Peyer's patch (tissue), 4 donors: ENCODE measurements at regions not wholly inside any gene's neighbourhood (a gene's known extent, or its start where the extent isn't known, plus 50 kb on each side); places are given as distances from the start of the nearest gene placed in this dataset.

Source experiments
- POLR2A ChIP-seq, 2 donors: fragments of 450-650 bp; IDR thresholded peaks; one replicate each; pipeline ENCODE4 v1.5.1; 2017; ENCODE audit warnings: antibody characterized with exemption in 2 of 2, mild to moderate bottlenecking in 2 of 2, moderate library complexity in 2 of 2
- TF ChIP-seq, protein P1 (sequence below), 6 experiments: fragments of 450-650 bp in 4 of 6; fragments of 200-600 bp in 2 of 6; sonication (generic) in 1 of 6; IDR thresholded peaks; one replicate each; pipeline ENCODE4 v1.5.1; 2017 to 2019; ENCODE audit warnings: antibody characterized with exemption in 6 of 6, mild to moderate bottlenecking in 3 of 6, moderate library complexity in 1 of 6

GRCh38 chr6:21836772-21837425, 243.3 kb downstream of the SOX4 start:
- TF ChIP-seq, protein P1, sequence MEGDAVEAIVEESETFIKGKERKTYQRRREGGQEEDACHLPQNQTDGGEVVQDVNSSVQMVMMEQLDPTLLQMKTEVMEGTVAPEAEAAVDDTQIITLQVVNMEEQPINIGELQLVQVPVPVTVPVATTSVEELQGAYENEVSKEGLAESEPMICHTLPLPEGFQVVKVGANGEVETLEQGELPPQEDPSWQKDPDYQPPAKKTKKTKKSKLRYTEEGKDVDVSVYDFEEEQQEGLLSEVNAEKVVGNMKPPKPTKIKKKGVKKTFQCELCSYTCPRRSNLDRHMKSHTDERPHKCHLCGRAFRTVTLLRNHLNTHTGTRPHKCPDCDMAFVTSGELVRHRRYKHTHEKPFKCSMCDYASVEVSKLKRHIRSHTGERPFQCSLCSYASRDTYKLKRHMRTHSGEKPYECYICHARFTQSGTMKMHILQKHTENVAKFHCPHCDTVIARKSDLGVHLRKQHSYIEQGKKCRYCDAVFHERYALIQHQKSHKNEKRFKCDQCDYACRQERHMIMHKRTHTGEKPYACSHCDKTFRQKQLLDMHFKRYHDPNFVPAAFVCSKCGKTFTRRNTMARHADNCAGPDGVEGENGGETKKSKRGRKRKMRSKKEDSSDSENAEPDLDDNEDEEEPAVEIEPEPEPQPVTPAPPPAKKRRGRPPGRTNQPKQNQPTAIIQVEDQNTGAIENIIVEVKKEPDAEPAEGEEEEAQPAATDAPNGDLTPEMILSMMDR (IDR thresholded peaks at IDR 0.05), result no peak
- TF ChIP-seq POLR2A (IDR thresholded peaks at IDR 0.05), result no peak
